ENCODE measurements at regions not wholly inside any gene's neighbourhood (a gene's known extent, or its start where the extent isn't known, plus 50 kb on each side); places are given as distances from the start of the nearest gene placed in this dataset.

GRCh38 chr2:41502752-41503151, 545.1 kb upstream of the PKDCC start:
- H3K4me3 Mint-ChIP-seq = no peak overlapping the region
- intact Hi-C loops (cut with micrococcal nuclease) = no loop called here
- H3K36me3 Mint-ChIP-seq (ENCODE audit: low read depth) = no peaks in the 10 kb centered on the region
- no peaks in the 10 kb centered on the region for H3K4me1 Mint-ChIP-seq
- peaks cover 7% of the 10 kb centered on the region for H3K9me3 Mint-ChIP-seq
- DNase-seq = no peak
- H3K27me3 Mint-ChIP-seq = no peaks in the 10 kb centered on the region
- H3K27ac Mint-ChIP-seq = no peak overlapping the region

- no peak overlapping the region for H3K4me3 Mint-ChIP-seq
- H3K9me3 Mint-ChIP-seq = peaks cover 4% of the 10 kb centered on the region
- no peaks in the 10 kb centered on the region for H3K4me1 Mint-ChIP-seq
- no peaks in the 10 kb centered on the region for H3K27me3 Mint-ChIP-seq
- DNase-seq = no peak
- intact Hi-C loops (cut with micrococcal nuclease) = no loop called here
- no peak overlapping the region for H3K27ac Mint-ChIP-seq
- no peaks in the 10 kb centered on the region for H3K36me3 Mint-ChIP-seq (ENCODE audit: low read depth)
These were observed 543.3 kb upstream of the PKDCC start for GRCh38 chr2:41504532-41504931.

- Mint-ChIP-seq H3K4me1 (no peaks in the 10 kb centered on the region), H3K27ac (no peak overlapping the region), H3K27me3 (no peaks in the 10 kb centered on the region), H3K4me3 (no peak overlapping the region), H3K36me3 (ENCODE audit: low read depth) (no peaks in the 10 kb centered on the region), H3K9me3 (no peaks in the 10 kb centered on the region)
- DNase-seq = no peak
- intact Hi-C loops (cut with micrococcal nuclease) = no loop called here
These were observed 537.7 kb upstream of the PKDCC start for GRCh38 chr2:41510108-41510507.

- Mint-ChIP-seq H3K36me3 (ENCODE audit: low read depth) (no peaks in the 10 kb centered on the region), H3K27me3 (no peaks in the 10 kb centered on the region), H3K9me3 (no peaks in the 10 kb centered on the region), H3K27ac (no peak overlapping the region), H3K4me3 (no peak overlapping the region), H3K4me1 (no peaks in the 10 kb centered on the region)
- intact Hi-C loops (cut with micrococcal nuclease) = no loop called here
- no peak for DNase-seq
These were observed 526.6 kb upstream of the PKDCC start for GRCh38 chr2:41521211-41521610.

GRCh38 chr2:41527525-41528323, 520.1 kb upstream of the PKDCC start:
- no peaks in the 10 kb centered on the region for H3K9me3 Mint-ChIP-seq
- no peak for DNase-seq
- H3K4me1 Mint-ChIP-seq = no peaks in the 10 kb centered on the region
- no peaks in the 10 kb centered on the region for H3K36me3 Mint-ChIP-seq (ENCODE audit: low read depth)
- no peak overlapping the region for H3K4me3 Mint-ChIP-seq
- H3K27me3 Mint-ChIP-seq = no peaks in the 10 kb centered on the region
- intact Hi-C loops (cut with micrococcal nuclease) = no loop called here
- H3K27ac Mint-ChIP-seq = no peak overlapping the region

- Mint-ChIP-seq H3K27me3 (no peaks in the 10 kb centered on the region), H3K4me1 (no peaks in the 10 kb centered on the region), H3K27ac (no peak overlapping the region), H3K4me3 (no peak overlapping the region), H3K9me3 (no peaks in the 10 kb centered on the region), H3K36me3 (ENCODE audit: low read depth) (no peaks in the 10 kb centered on the region)
- intact Hi-C loops (cut with micrococcal nuclease) = no loop called here
- DNase-seq = no peak
These were observed 512.2 kb upstream of the PKDCC start for GRCh38 chr2:41535575-41535974.

GRCh38 chr2:41540272-41540998, 507.4 kb upstream of the PKDCC start:
- Mint-ChIP-seq H3K27me3 (no peaks in the 10 kb centered on the region), H3K27ac (no peak overlapping the region), H3K4me1 (no peaks in the 10 kb centered on the region), H3K9me3 (no peaks in the 10 kb centered on the region), H3K4me3 (no peak overlapping the region), H3K36me3 (ENCODE audit: low read depth) (no peaks in the 10 kb centered on the region)
- DNase-seq = no peak
- intact Hi-C loops (cut with micrococcal nuclease) = no loop called here

GRCh38 chr2:41543726-41544125, 504.1 kb upstream of the PKDCC start:
- no peaks in the 10 kb centered on the region for H3K36me3 Mint-ChIP-seq (ENCODE audit: low read depth)
- intact Hi-C loops (cut with micrococcal nuclease) = no loop called here
- H3K4me1 Mint-ChIP-seq = no peaks in the 10 kb centered on the region
- no peaks in the 10 kb centered on the region for H3K9me3 Mint-ChIP-seq
- no peaks in the 10 kb centered on the region for H3K27me3 Mint-ChIP-seq
- DNase-seq = no peak
- no peak overlapping the region for H3K4me3 Mint-ChIP-seq
- H3K27ac Mint-ChIP-seq = no peak overlapping the region

GRCh38 chr2:41544709-41545108, 503.1 kb upstream of the PKDCC start:
- Mint-ChIP-seq H3K4me3 (no peak overlapping the region), H3K4me1 (no peaks in the 10 kb centered on the region), H3K9me3 (no peaks in the 10 kb centered on the region), H3K27me3 (no peaks in the 10 kb centered on the region), H3K27ac (no peak overlapping the region), H3K36me3 (ENCODE audit: low read depth) (no peaks in the 10 kb centered on the region)
- no peak for DNase-seq
- intact Hi-C loops (cut with micrococcal nuclease) = no loop called here

- no peaks in the 10 kb centered on the region for H3K9me3 Mint-ChIP-seq
- no peak overlapping the region for H3K27ac Mint-ChIP-seq
- H3K36me3 Mint-ChIP-seq (ENCODE audit: low read depth) = no peaks in the 10 kb centered on the region
- intact Hi-C loops (cut with micrococcal nuclease) = no loop called here
- H3K4me1 Mint-ChIP-seq = no peaks in the 10 kb centered on the region
- no peaks in the 10 kb centered on the region for H3K27me3 Mint-ChIP-seq
- DNase-seq = no peak
- no peak overlapping the region for H3K4me3 Mint-ChIP-seq
These were observed 501.8 kb upstream of the PKDCC start for GRCh38 chr2:41546031-41546430.

GRCh38 chr2:41568648-41569047, 479.2 kb upstream of the PKDCC start:
- DNase-seq = no peak
- no peaks in the 10 kb centered on the region for H3K9me3 Mint-ChIP-seq
- no peak overlapping the region for H3K4me3 Mint-ChIP-seq
- intact Hi-C loops (cut with micrococcal nuclease) = no loop called here
- no peaks in the 10 kb centered on the region for H3K27me3 Mint-ChIP-seq
- H3K4me1 Mint-ChIP-seq = no peaks in the 10 kb centered on the region
- H3K27ac Mint-ChIP-seq = no peak overlapping the region
- no peaks in the 10 kb centered on the region for H3K36me3 Mint-ChIP-seq (ENCODE audit: low read depth)

- Mint-ChIP-seq H3K9me3 (no peaks in the 10 kb centered on the region), H3K27ac (no peak overlapping the region), H3K4me1 (no peaks in the 10 kb centered on the region), H3K27me3 (no peaks in the 10 kb centered on the region), H3K4me3 (no peak overlapping the region), H3K36me3 (ENCODE audit: low read depth) (no peaks in the 10 kb centered on the region)
- DNase-seq = no peak
- intact Hi-C loops (cut with micrococcal nuclease) = no loop called here
These were observed 475.7 kb upstream of the PKDCC start for GRCh38 chr2:41572154-41572553.

GRCh38 chr2:41576423-41576822, 471.4 kb upstream of the PKDCC start:
- no peaks in the 10 kb centered on the region for H3K36me3 Mint-ChIP-seq (ENCODE audit: low read depth)
- H3K4me3 Mint-ChIP-seq = no peak overlapping the region
- no peak overlapping the region for H3K27ac Mint-ChIP-seq
- H3K27me3 Mint-ChIP-seq = no peaks in the 10 kb centered on the region
- intact Hi-C loops (cut with micrococcal nuclease) = no loop called here
- H3K4me1 Mint-ChIP-seq = no peaks in the 10 kb centered on the region
- H3K9me3 Mint-ChIP-seq = no peaks in the 10 kb centered on the region
- DNase-seq = no peak

GRCh38 chr2:41579806-41580205, 468.0 kb upstream of the PKDCC start:
- Mint-ChIP-seq H3K36me3 (ENCODE audit: low read depth) (no peaks in the 10 kb centered on the region), H3K4me3 (no peak overlapping the region), H3K4me1 (no peaks in the 10 kb centered on the region), H3K27me3 (no peaks in the 10 kb centered on the region), H3K9me3 (peaks cover 4% of the 10 kb centered on the region), H3K27ac (no peak overlapping the region)
- intact Hi-C loops (cut with micrococcal nuclease) = no loop called here
- DNase-seq = no peak

Measured in activated CD4-positive, alpha-beta T cell treated with anti-CD3 and anti-CD28 coated beads, Interleukin-2, amount 10 ng/mL, durations not matched to agents 24 days and 14 days (primary cell).